ENCODE measurements at regions not wholly inside any gene's neighbourhood (a gene's known extent, or its start where the extent isn't known, plus 50 kb on each side); places are given as distances from the start of the nearest gene placed in this dataset.

DNA sequence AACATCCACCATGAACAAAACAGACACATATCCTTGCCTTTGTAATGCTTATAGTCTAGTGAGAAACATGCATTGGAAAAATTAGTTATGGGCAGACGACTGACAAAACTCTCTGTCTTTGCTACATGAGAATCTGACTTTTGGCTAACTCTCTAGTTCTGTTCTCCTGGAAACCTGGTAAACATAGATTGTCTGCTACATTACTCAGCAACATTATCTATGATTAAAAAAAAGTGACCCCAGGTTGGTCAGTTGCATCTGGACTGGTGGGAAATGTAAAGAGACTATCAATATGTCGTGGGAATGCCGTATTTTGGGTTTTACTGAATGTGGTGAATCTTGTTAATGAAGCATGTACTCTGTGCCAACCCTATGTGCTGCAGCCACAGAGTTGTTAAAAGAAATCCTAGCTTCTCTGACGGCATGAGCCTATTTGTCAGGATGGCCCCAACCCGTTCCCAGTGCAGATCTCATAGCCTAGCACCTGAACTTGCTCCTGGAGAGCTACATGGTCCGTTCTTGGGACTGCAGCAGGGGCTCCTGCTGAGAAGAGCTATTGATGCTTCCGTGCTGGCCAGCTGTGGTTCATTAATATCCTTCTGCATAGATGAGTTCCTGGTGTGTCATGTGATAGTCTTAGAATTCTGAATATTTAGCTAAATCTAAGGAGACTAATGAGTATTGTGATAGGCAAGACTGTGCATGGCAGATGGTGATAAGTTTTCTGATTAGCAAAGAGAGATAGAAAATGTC is 311.7 kb upstream of the ZNF717 start:
- TF ChIP-seq, protein P1, sequence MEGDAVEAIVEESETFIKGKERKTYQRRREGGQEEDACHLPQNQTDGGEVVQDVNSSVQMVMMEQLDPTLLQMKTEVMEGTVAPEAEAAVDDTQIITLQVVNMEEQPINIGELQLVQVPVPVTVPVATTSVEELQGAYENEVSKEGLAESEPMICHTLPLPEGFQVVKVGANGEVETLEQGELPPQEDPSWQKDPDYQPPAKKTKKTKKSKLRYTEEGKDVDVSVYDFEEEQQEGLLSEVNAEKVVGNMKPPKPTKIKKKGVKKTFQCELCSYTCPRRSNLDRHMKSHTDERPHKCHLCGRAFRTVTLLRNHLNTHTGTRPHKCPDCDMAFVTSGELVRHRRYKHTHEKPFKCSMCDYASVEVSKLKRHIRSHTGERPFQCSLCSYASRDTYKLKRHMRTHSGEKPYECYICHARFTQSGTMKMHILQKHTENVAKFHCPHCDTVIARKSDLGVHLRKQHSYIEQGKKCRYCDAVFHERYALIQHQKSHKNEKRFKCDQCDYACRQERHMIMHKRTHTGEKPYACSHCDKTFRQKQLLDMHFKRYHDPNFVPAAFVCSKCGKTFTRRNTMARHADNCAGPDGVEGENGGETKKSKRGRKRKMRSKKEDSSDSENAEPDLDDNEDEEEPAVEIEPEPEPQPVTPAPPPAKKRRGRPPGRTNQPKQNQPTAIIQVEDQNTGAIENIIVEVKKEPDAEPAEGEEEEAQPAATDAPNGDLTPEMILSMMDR (IDR thresholded peaks at IDR 0.05): no peak
- TF ChIP-seq ZFX (IDR thresholded peaks at IDR 0.05; ENCODE audit: borderline replicate concordance): no peak
